HEK293 (cell line): ENCODE measurements at regions not wholly inside any gene's neighbourhood (a gene's known extent, or its start where the extent isn't known, plus 50 kb on each side); places are given as distances from the start of the nearest gene placed in this dataset.

Experiments
- CTCF ChIA-PET: fragments of 350-600 bp; formaldehyde crosslinking; extraction: SDS; loops from one replicate; lab custom pipeline; 2021; ENCODE audit warnings: antibody characterized with exemption; lab: Yijun Ruan, JAX
- POLR2A ChIA-PET: fragments of 300-600 bp; formaldehyde crosslinking; extraction: SDS; loops from one replicate; lab custom pipeline; 2020; ENCODE audit warnings: antibody characterized with exemption, inconsistent platforms; lab: Yijun Ruan, JAX
- H3K27ac ChIP-seq: fragments of 200-500 bp; sonication (Bioruptor generic); 2 replicates; pipeline ENCODE4 v1.5.1; 2014; ENCODE audit warnings: low read depth, low read length, control low read depth, inconsistent platforms; ENCODE audit errors: extremely low read depth
- H3K36me3 ChIP-seq, 2 experiments: fragments of 200-500 bp in 1 of 2; sonication (Bioruptor generic) in 1 of 2; 1 replicate in 1 of 2; 2 replicates in 1 of 2; pipeline ENCODE4 v1.5.1; 2014 to 2017; ENCODE audit warnings: inconsistent platforms in 2 of 2, low read length in 2 of 2; ENCODE audit not compliant: control insufficient read depth in 2 of 2, insufficient read depth in 1 of 2
- H3K4me1 ChIP-seq: fragments of 200-500 bp; sonication (Bioruptor generic); 2 replicates; pipeline ENCODE4 v1.5.1; 2014; ENCODE audit warnings: mild to moderate bottlenecking, low read length, inconsistent platforms; ENCODE audit not compliant: control insufficient read depth, insufficient read depth
- H3K4me3 ChIP-seq: 2 replicates; pipeline ENCODE4 v1.5.1; 2011; ENCODE audit warnings: low read depth, mild to moderate bottlenecking, control low read depth, low read length, moderate library complexity
- H3K9me3 ChIP-seq: fragments of 200-500 bp; sonication (Bioruptor generic); 2 replicates; pipeline ENCODE4 v1.5.1; 2014; ENCODE audit warnings: low read depth, low read length, inconsistent platforms; ENCODE audit not compliant: control insufficient read depth, insufficient read depth
- GLIS1 ChIP-seq: fragments of 450-650 bp; formaldehyde crosslinking; IDR thresholded peaks from 2 replicates; pipeline ENCODE4 v1.5.1; 2016; ENCODE audit warnings: missing biosample characterization, missing genetic modification characterization
- KLF10 ChIP-seq: fragments of 450-650 bp; IDR thresholded peaks from 2 replicates; pipeline ENCODE4 v1.5.1; 2018; ENCODE audit warnings: missing biosample characterization, mild to moderate bottlenecking, missing genetic modification characterization
- MEIS1 ChIP-seq: sonication (generic); formaldehyde crosslinking; IDR thresholded peaks from 2 replicates; pipeline ENCODE4 v1.8.1; 2022; ENCODE audit warnings: missing genetic modification reagents, mild to moderate bottlenecking, borderline replicate concordance
- ZFHX2 ChIP-seq: fragments of 450-650 bp; formaldehyde crosslinking; conservative IDR thresholded peaks from 2 replicates; pipeline ENCODE4 v1.5.1; 2016; ENCODE audit warnings: missing biosample characterization, missing genetic modification characterization
- ZNF202 ChIP-seq: fragments of 450-650 bp; formaldehyde crosslinking; IDR thresholded peaks from 2 replicates; pipeline ENCODE4 v1.5.1; 2016; ENCODE audit warnings: missing biosample characterization, missing genetic modification characterization, borderline replicate concordance
- ZNF239 ChIP-seq: fragments of 450-650 bp; formaldehyde crosslinking; IDR thresholded peaks from 2 replicates; pipeline ENCODE4 v1.5.1; 2016; ENCODE audit warnings: missing biosample characterization, missing genetic modification characterization
- ZNF24 ChIP-seq: fragments of 450-650 bp; formaldehyde crosslinking; IDR thresholded peaks from 2 replicates; pipeline ENCODE4 v1.5.1; 2016; ENCODE audit warnings: missing biosample characterization, missing genetic modification characterization
- ZNF510 ChIP-seq: fragments of 450-650 bp; formaldehyde crosslinking; IDR thresholded peaks from 2 replicates; pipeline ENCODE4 v1.5.1; 2018; ENCODE audit warnings: mild to moderate bottlenecking, missing genetic modification characterization, missing biosample characterization; ENCODE audit not compliant: insufficient replicate concordance
- ZNF530 ChIP-seq: fragments of 450-650 bp; formaldehyde crosslinking; IDR thresholded peaks from 2 replicates; pipeline ENCODE4 v1.5.1; 2016; ENCODE audit warnings: low read depth, missing biosample characterization, missing genetic modification characterization
- ZNF610 ChIP-seq: fragments of 450-650 bp; formaldehyde crosslinking; IDR thresholded peaks from 2 replicates; pipeline ENCODE4 v1.5.1; 2016; ENCODE audit warnings: missing biosample characterization, missing genetic modification characterization, borderline replicate concordance
- ZXDB ChIP-seq: fragments of 450-650 bp; formaldehyde crosslinking; IDR thresholded peaks from 2 replicates; pipeline ENCODE4 v1.5.1; 2016; ENCODE audit warnings: missing biosample characterization, missing genetic modification characterization
- TF ChIP-seq, protein P1 (sequence below): IDR thresholded peaks from 2 replicates; pipeline ENCODE4 v1.6.1; 2011; ENCODE audit warnings: mild to moderate bottlenecking, low read depth, low read length, borderline replicate concordance
- TF ChIP-seq, protein P2 (sequence below): fragments of 450-650 bp; formaldehyde crosslinking; IDR thresholded peaks from 2 replicates; pipeline ENCODE4 v1.5.1; 2016; ENCODE audit warnings: missing biosample characterization, missing genetic modification characterization
- TF ChIP-seq, protein P3 (sequence below): fragments of 450-650 bp; formaldehyde crosslinking; IDR thresholded peaks from 2 replicates; pipeline ENCODE4 v1.5.1; 2016; ENCODE audit warnings: missing biosample characterization, missing genetic modification characterization

DNA sequence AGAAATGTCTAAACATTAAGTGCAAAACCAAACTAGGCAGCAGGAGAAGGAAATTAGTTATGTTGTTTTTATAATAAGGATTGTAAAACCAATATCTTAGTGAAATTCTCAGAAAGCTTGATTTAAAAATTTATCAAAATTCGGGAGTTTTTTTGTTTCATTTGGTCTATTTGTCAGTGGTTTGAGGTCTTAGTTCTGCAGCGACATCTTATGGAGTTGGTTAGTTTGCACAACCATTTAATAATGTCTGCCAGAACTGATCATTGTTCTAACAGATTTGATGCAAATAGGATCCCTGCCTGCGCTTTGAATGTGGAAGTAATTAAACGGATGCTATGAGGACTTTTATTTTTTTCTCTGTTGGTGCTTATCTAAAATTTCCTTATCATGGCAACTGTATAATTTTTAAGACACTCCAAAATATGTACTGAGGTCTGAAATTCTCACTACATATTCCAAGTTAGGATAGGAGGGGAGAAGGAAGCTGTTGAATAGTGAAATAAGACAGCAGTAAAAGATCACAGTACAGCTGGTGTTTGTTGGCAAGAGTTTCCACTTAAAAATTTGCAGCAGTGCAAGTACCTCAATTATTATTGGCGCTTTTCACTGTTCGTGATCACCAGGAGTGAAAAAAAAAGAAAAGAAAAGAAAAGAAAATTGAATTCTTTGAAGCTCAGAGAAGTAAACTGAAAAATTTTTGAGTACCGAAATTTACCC is 2521.4 kb downstream of the ARAP2 start (continued):
- TF ChIP-seq, protein P1, sequence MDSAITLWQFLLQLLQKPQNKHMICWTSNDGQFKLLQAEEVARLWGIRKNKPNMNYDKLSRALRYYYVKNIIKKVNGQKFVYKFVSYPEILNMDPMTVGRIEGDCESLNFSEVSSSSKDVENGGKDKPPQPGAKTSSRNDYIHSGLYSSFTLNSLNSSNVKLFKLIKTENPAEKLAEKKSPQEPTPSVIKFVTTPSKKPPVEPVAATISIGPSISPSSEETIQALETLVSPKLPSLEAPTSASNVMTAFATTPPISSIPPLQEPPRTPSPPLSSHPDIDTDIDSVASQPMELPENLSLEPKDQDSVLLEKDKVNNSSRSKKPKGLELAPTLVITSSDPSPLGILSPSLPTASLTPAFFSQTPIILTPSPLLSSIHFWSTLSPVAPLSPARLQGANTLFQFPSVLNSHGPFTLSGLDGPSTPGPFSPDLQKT: no peak
- no peak for TF ChIP-seq ZNF510
- no peak for TF ChIP-seq MEIS1
- no peak for TF ChIP-seq GLIS1
- no peak for TF ChIP-seq ZNF530 (tag by site-specific recombination)
- no peak for TF ChIP-seq ZNF24 (tag by site-specific recombination)

DNA sequence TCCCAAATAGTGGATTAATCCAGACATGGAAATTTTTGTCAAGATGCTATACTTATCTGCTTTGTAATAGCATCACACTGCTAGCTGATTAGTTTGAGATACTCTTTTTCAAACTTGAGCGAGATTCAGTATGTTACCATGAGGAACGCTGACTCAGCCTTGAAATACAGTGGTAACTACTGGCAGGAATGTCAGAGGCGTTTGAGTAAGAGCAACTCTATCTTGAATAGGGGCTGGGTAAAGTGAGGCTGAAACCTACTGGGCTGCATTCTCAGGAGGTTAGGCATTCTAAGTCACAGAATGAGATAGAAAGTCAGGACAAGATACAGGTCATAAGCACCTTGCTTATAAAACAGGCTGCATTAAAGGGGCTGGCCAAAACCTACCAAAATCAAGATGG is 2519.6 kb downstream of the ARAP2 start:
- no peaks in the 10 kb centered on the region for H3K36me3 ChIP-seq
- no peak for TF ChIP-seq ZXDB (tag by site-specific recombination)
- TF ChIP-seq, protein P2, sequence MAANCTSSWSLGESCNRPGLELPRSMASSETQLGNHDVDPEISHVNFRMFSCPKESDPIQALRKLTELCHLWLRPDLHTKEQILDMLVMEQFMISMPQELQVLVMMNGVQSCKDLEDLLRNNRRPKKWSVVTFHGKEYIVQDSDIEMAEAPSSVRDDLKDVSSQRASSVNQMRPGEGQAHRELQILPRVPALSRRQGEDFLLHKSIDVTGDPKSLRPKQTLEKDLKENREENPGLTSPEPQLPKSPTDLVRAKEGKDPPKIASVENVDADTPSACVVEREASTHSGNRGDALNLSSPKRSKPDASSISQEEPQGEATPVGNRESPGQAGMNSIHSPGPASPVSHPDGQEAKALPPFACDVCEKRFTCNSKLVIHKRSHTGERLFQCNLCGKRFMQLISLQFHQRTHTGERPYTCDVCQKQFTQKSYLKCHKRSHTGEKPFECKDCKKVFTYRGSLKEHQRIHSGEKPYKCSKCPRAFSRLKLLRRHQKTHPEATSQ (tag by site-specific recombination): no peak
- no peak for TF ChIP-seq ZNF610 (tag by site-specific recombination)
- TF ChIP-seq, all 188 proteins: peak for 0
- Histone ChIP-seq H3K4me3 (no peak overlapping the region), H3K4me1 (no peaks in the 10 kb centered on the region), H3K9me3 (no peaks in the 10 kb centered on the region), H3K27ac (no peak overlapping the region)
- ChIA-PET POLR2A (no interaction called here), CTCF (no interaction called here)

DNA sequence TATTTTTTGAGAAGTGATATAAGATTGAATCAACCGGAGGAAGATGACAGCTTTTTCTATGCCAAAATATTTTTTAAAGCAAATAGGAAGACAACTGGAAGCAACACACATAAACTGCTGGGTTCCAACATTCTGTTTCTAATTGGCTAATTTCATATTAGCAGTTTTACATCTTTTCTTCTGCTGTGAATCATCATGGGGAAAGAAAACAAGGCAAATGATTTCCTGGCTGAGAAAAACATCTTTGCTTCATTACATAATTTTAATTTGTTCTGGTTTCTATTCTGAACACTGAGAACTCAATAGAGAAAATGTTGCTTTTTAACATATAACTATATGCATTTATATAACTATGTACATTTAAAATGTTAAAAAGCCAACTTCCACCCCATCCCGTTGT is 2518.5 kb downstream of the ARAP2 start:
- Histone ChIP-seq H3K9me3 (no peaks in the 10 kb centered on the region), H3K27ac (no peak overlapping the region), H3K4me1 (no peaks in the 10 kb centered on the region), H3K4me3 (no peak overlapping the region), H3K36me3 (no peaks in the 10 kb centered on the region)
- CTCF ChIA-PET: no interaction called here
- POLR2A ChIA-PET: no interaction called here
- TF ChIP-seq ZFHX2 (tag by site-specific recombination): no peak
- no peak for TF ChIP-seq KLF10 (tag by site-specific recombination)
- TF ChIP-seq ZNF202 (tag by site-specific recombination): no peak

DNA sequence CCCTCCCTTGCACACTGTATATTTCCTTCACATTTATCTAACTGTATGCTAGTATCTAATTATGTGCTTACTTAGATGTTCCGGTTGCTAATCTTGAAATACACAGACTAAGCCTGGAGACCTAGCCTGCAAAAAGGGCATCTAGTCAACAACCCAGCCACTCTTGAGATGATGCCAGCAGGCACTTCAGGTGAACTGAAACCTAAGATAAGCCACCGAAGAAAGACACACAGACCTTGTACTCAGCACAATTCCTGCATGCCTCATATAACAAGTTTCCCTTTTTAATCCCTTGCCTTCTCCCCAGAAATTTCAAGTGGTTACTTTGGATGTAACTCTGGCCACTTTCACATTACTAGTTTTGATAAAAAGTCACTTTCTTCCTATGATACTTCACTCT is 2506.6 kb downstream of the ARAP2 start:
- POLR2A ChIA-PET: no interaction called here
- CTCF ChIA-PET: no interaction called here
- H3K27ac ChIP-seq: no peak overlapping the region
- TF ChIP-seq, protein P3, sequence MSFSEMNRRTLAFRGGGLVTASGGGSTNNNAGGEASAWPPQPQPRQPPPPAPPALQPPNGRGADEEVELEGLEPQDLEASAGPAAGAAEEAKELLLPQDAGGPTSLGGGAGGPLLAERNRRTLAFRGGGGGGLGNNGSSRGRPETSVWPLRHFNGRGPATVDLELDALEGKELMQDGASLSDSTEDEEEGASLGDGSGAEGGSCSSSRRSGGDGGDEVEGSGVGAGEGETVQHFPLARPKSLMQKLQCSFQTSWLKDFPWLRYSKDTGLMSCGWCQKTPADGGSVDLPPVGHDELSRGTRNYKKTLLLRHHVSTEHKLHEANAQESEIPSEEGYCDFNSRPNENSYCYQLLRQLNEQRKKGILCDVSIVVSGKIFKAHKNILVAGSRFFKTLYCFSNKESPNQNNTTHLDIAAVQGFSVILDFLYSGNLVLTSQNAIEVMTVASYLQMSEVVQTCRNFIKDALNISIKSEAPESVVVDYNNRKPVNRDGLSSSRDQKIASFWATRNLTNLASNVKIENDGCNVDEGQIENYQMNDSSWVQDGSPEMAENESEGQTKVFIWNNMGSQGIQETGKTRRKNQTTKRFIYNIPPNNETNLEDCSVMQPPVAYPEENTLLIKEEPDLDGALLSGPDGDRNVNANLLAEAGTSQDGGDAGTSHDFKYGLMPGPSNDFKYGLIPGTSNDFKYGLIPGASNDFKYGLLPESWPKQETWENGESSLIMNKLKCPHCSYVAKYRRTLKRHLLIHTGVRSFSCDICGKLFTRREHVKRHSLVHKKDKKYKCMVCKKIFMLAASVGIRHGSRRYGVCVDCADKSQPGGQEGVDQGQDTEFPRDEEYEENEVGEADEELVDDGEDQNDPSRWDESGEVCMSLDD (tag by site-specific recombination): no peak
- TF ChIP-seq ZNF239 (tag by site-specific recombination): no peak
- TF ChIP-seq, all 188 proteins: peak for 0
- Histone ChIP-seq H3K4me1 (no peaks in the 10 kb centered on the region), H3K9me3 (no peaks in the 10 kb centered on the region), H3K4me3 (no peak overlapping the region), H3K36me3 (no peaks in the 10 kb centered on the region)
